HG03103 (cell line): ENCODE measurements at regions not wholly inside any gene's neighbourhood (a gene's known extent, or its start where the extent isn't known, plus 50 kb on each side); places are given as distances from the start of the nearest gene placed in this dataset.
"Not testable (repeated sequence)": the region's sequence is repeated elsewhere in the genome, so short reads cannot be mapped to it uniquely, and the experiment has no call there.

Source experiments
- ATAC-seq: cut with Tn5 transposase; IDR thresholded peaks from one replicate; pipeline ENCODE4 v1.9.1; 2021; ENCODE audit warnings: low read depth; ENCODE audit not compliant: unreplicated experiment

DNA sequence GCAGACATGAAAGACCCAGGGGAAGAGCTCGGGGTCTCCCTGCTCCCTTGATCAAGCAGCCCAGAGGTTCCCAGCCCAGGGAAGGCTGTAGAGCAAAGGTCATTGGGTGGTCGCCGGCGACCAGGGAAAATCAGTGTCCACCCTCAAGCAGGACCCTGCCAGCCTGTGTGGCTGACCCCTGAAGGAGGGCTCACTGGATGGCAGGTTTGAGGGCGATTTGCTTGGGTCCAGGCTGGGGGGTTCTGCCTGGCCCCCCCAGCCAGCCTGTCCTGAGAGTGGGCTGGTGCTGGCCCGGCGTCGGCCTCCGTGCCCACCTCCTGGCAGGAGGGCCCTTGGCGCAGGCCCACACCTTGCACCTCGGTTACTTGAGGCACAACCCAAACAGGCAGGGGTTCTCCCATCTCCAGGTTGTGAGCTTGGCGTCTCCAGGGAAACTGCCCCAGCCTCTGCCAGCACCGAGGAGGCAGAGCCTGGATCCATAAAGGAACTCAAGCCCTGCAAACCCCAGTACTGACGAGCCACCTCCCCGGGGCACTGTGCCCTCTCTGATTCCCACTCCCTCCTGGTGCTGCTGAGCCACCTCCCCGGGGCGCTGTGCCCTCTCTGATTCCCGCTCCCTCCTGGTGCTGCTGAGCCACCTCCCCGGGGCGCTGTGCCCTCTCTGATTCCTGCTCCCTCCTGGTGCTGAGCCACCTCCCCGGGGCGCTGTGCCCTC lies 329.0 kb upstream of the SFSWAP start:
- no peak for ATAC-seq

DNA sequence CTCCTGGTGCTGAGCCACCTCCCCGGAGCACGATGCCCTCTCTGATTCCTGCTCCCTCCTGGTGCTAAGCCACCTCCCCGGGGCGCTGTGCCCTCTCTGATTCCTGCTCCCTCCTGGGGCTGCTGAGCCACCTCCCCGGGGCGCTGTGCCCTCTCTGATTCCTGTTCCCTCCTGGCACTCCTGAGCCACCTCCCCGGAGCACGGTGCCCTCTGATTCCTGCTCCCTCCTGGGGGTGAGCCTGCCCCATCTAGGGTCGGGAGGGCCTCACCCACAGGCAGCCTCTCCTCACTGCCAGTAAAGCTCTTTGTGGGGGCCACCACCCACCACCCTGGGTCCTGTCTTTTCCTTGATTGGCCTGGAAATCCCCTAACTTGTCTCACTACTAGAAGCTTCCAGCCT lies 327.6 kb upstream of the SFSWAP start:
- ATAC-seq = no peak

DNA sequence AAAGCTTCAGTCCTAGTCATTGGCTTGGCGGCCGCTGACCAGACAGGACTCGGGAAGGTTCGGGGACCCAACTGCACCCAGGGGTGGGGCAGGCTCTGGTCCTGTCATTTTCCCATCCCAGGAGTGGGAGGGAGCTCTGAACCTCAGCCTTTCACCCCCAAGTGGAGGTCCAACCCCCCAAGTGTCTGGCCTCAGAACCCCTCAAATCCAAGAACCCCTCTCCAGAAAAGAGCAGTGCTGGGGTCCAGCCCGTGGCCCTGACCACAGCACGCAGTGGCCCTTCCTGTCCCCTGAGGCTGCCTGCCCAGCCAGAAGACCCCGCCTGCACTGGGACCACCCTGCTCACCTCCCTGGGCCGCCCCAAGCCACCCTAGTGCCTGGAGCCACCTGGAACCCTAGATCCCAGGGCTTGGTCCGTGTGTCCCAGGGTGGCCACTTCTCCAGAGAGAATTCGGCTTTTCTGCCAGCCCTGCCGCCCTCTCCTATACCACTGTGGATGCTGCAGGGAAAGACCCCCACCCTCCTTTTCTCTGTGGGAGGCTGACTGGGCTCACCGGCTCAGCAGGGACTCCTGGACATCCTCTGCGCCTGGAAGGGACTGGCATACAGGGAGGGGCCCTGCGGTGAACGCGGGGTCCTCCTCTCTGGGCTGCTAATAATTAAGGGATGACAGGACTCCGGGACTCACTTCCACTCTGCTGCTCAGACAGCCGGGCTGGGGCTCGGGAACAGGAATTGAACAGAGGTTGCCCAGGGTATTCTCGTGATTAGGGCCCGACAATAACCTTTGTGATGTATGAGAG lies 326.9 kb upstream of the SFSWAP start:
- no peak for ATAC-seq

DNA sequence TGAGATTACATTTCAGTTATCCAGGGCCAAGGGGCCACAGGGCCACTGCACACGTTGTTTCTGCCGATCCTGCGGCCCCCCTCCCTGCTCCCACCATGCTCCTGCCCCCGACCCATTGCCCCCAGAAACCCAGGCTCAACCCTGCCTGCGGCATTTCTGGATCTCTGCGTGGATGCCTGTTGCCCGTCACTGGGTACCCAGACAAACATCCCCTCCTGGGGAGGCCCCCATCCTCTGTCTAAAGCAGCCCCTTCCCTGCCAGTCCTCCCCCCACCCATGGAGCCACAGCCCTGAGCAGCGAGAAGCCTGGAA lies 326.4 kb upstream of the SFSWAP start:
- ATAC-seq = no peak

DNA sequence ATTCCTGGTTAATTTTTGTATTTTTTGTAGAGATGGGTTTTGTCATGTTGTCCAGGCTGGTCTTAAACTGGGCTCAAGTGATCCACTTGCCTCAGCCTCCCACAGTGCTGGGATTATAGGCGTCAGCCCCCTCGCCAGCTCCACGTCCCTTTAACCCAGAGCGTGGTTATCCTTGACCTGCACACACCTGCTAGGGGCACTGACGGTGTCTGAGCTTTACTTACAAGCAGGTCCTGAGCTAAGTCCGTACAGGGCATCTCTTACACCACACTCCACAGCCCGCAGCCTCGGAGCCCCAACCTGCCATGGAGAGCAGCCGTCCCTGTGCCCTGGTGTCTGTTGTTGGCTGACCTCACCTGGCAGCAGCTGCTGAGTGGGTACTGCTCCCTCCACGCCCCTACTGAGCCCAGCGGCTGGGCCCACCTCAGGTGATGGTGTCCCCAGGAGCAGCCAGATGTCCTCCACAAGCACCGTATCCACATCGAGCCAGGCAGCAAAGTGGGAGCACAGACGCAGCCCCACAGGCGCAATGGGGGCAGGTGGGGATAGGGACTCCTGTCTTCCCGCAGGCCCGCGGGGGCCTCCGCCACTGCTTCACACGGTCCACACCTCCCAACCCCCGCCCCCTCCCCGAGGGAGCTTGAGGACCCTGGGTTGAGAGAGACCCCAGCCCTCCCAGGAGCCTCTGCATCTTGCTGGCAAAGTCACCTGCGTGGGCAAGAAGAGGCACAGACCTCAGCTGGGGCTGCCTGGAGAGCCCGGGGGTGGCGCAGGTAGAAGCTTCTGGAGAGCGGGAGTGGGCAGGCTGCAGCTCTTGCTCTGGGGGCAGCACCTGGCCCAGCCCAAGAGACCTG lies 325.4 kb upstream of the SFSWAP start:
- ATAC-seq = no peak

DNA sequence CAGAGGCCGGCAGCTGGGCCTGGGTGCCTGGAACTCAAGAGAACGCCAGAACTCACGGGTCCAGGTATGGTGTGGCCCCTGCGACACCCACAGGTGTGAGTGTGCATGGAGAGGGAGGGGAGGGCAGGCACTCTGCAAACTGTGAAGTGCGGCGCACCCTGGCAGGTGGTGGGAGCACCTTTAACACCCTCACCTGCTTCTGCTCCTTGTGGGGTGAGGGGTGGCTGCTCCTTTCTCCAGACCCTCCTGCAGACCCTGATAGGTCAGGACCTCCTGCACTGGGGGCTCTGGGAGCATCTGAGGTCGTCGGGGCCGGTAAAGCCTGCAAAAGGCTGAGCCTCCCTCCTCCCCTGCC lies 324.7 kb upstream of the SFSWAP start:
- ATAC-seq = no peak

DNA sequence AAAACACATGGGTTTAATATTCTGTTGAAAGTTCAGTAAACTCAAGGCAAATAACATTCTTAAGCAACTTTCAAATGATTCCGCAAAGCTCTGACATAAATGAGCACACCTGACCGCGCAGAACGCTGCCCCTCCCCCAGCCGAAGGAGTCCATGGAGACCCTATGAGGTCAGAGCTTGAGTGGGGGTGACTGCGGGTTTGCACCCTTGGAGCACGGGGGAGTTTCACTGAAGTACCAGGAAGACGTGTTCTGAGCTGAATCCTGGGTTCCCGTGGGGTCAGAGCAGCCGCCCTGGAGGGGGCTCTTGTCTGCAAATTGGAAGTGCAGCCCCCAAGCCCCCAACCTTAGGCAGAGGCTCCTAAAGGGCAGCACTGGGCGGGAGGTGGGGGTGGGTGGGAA lies 324.1 kb upstream of the SFSWAP start:
- no peak for ATAC-seq

DNA sequence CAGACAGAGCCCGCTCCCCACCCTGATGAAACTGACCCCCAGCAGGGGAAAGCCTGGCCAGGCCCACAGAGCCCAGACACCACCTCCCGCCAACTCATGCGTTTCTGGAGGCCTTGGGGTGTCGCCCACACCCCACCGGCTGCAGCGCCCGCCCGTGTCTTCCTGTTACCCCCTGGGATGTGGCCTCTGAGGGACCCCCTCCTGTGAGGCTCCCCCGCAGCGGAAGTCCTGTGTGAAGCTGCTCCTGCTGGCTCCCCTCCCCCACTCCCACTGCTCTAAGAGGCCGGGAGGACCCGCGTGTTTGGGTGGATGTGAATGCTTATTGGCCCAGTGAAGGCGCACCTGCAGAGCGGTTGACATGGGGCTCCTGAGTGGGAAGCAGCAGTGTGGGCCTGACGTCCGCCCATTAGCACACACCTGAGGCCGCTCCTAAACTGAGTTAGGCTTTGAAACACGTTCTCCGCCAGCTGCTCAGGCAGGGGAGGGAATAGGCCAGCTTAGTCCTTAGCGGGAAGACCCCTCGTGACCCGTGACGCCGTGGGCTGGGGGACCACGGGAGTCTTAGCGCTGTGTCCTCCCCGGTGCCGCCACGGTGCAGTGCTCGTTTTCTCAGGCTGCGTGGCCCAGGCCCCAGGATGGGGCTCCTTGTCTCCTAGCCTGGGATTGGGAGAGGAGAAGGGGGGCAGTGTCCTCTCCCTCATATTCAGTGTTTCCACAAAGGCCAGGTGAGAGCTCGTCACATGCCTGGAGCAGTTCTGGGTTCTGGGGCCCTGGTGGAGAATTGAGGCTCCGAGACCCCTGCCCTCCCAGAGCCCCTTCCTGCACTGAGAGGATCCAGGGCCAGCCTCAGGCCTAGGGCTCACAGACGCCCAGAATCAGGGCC lies 323.4 kb upstream of the SFSWAP start:
- ATAC-seq = no peak

DNA sequence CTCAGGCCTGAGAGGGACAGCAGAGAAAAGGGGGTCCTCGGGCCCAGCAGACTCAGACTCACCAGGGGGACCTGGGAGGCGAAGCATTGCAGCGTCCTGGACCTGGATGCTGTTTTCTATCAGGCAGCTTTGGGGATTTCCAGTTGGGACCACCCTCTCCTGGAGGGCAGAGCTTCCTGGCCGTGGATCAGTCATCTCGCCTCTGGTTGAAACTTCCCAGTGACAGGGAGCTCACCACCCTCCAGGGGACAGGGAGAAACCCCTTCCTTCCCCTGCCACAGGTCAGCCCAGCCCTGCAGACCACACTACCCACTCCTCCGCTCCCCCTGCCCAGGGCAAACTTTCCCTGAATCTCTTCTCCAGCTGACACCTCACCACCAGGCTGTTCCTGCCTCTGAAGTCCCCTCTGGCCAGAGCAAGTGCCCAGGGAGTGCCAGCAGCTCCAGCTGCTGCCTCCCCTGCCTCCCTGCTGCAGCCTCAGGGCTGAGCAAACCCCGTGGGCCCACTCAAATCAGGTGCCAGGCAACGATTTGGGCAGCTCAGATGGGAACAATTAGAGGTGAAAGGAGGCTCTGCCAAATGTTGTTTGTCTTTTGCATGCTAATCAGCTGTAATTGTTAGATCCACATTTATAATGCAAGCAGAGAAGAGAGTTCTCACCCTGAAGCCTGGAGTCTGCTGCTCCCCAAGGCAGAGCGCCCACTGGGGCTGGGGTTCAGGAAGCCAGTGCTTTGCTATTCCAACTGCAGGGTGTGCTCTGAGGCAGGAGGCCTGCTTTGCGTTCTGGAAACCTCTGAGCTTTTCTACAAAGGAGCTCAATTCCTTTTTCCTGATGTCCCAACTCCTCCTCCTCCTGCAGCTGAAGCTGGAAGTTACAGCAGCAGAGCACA lies 322.5 kb upstream of the SFSWAP start:
- not testable (repeated sequence) for ATAC-seq

DNA sequence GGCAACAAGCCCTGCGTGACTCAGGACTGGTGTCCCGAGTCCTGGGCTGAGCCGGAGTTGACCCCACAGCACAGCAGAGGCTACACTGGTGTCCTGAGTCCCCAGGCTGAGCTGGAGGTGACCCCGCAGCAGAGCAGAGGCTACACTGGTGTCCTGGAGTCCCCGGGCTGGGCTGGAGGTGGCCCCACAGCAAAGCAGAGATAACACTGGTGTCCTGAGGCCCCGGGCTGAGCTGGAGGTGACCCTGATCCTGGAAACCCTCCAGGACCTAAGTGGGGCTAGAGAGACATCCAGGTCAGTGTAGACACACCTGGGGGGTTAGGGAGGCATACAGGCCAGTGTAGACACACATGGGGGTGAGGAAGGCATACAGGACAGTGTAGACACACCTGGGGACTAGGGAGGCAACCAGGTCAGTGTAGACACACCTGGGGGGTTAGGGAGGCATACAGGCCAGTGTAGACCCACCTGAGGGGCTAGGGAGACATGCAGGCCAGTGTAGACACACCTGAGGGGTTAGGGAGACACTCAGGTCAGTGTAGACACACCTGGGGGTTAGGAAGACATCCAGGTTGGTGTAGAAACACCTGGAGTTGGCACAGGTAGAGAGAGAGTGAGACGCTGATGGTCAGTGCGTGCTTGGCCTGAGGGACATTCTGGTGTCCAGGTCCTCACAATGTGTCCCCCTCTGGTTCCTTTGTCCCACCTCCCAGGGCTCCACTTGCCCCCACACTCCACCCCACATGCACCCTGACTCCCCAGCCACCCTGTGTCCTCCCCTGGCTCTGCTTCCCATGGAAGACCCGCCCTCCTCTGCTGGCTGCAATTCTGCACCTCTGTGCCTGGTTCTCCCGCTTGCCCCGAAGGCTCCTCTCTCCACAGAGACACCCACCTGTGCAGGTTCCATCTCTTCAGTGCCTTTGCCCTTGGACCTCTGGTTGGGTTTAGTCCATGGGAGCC lies 321.6 kb upstream of the SFSWAP start:
- ATAC-seq = no peak

DNA sequence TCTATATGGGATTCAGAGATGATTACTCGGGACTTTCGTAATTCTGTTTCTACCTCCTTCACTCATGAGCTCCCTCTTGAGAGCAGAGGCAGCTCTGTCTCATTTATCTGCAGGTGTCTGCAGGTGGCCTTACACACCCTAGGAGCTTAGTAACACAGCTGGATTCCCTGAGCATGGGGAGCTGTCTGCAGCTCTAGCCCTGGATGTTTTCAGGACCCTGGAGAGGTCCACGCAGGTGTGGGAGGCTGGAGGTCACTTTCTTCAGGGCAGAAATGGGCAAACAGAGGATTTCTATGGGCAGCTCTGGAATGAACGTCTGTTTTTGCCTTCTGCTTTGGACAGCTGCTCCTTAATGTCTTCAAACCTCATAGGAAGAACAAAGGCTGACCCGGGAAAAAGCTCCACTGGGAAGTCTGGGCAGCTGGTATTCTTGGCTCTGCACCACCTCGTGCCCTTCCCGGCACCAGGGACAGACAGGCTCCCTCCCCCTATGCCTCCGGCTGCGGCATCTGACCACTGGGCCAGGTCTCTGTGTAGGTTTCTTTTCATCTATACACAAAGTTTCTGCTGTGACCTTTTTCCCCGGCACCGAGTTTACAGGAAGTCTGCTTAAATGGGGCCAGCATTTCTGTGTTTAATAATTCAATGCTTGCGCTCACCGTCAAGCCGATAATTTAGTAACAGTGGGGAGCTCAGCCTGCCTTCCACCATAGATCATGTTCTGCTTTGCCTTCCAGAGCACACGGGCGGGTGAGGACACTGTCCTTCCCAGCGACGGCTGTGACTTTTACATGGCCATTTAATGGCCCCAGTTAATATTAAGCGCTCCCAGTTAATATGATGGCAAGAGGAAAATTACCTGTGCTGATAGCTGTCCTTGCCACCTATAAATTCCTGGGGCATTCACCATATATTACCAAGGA lies 320.2 kb upstream of the SFSWAP start:
- ATAC-seq = no peak

DNA sequence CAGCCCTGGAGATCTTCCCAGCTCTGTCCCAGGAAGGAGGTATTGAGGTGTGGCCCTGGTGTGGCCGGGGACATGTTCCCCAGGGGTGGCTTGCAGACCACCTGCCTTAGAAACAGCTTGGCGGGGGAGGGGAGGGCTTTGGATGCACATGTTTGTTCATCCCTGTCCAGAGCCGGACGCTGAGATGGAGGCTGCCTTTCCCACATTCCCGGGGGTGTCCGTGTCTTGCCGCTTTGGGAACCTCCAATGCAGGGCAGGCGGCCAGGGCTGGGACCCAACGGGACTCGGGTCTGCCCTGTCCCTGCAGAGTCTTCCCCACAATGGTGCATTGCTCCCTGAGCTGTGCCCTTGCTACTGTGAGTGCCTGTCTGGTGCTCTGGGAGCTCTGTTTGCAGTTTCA lies 319.5 kb upstream of the SFSWAP start:
- no peak for ATAC-seq

DNA sequence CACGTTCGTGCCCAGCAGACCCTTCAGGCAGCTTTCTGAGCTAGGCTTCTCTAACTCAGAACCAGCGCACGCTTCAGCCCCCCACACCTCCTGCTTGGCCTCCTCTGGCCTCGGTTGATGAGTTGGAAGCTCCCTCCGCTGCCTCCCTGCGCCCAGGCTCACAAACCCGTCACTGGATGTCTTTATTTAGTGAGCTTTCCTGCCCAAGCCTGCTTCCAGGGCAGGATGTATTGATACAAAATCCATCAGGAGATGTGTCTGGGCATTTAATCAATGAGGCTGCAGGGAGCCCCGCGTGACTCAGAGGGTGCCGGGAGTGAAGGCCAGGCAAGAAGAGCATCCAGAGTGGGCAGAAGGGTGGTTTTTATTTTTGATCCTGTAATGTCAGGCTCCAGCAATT lies 316.1 kb upstream of the SFSWAP start:
- ATAC-seq = not testable (repeated sequence)

DNA sequence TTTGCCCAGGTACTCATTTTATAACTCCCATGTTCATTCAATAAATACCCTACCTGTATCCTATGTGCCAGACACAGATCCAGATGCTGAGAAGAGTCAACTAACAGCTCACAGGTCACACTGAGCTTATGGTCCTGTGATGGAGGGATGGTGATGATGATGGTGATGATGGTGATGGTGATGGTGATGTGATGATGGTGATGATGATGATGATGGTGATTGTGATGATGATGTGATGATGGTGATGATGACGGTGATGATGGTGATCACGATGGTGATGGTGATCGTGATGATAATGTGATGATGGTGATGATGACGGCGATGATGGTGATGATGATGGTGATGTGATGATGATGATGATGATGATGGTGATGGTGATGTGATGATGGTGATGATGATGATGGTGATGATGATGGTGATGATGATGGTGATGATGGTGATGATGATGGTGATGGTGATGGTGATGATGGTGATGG lies 315.6 kb upstream of the SFSWAP start:
- not testable (repeated sequence) for ATAC-seq

DNA sequence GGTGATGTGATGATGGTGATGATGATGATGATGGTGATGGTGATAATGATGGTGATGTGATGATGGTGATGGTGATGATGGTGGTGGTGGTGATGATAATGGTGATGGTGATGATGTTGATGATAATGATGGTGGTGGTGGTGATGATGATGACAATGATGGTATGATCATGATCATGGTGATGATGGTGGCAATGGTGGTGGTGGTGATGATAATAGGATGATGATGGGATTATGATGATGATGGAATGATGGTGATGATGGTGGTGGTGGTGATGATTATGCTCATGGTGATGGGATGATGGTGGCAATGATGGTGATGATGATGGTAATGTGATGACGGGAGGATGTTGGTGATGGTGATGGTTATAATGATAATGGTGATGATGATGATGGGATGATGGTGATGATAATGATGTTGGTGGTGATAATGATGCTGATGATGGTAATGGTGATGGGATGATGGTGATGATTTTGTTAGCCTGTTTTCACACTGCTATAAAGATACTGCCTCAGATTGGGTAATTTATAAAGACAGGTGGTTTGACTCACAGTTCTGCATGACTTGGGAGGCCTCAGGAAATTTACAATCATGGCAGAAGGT lies 314.8 kb upstream of the SFSWAP start:
- ATAC-seq = no peak

DNA sequence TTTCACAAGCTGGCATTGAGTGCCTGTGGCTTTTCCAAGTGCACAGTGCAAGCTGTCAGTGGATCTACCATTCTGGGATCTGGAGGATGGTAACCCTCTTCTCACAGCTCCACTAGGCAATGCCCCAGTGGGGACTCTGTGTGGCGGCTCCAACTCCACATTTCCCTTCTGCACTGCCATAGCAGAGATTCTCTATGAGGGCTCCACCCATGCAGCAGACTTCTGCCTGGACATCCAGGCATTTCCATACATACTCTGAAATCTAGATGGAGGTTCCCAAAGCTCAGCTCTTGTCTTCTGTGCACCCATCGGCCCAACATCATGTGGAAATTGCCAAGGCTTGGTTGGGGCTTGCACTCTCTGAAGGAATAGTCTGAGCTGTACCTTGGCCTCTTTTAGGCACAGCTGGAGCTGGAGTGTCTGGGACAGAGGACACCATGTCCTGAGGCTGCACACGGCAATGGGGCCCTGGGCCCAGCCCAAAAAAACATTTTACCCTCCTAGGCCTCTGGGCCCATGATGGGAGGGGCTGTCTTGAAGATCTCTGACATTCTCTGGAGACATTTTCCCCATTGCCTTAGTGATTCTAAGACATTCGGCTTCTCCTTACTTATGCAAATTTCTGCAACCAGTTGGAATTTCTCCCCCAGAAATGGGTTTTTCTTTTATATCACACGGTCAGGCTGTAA lies 313.3 kb upstream of the SFSWAP start:
- no peak for ATAC-seq
